GM13976 (cell line): ENCODE measurements at regions not wholly inside any gene's neighbourhood (a gene's known extent, or its start where the extent isn't known, plus 50 kb on each side); places are given as distances from the start of the nearest gene placed in this dataset.

Source experiments
- DNase-seq: peaks from one replicate; pipeline ENCODE4 v3.0.0; 2012; ENCODE audit warnings: low spot score
- CTCF ChIP-seq: IDR thresholded peaks from 2 replicates; pipeline ENCODE4 v1.5.1; 2012; ENCODE audit warnings: borderline replicate concordance, mild to moderate bottlenecking; ENCODE audit not compliant: insufficient read depth; ENCODE audit errors: extremely low read depth, missing control alignments, control extremely low read depth
- in situ Hi-C: fragments of 300-500 bp; cut with MboI; formaldehyde crosslinking; loops from one replicate; pipeline ENCODE4 v1.12.0; 2022; ENCODE audit warnings: low sequenced_read_pairs, mixed read lengths, inconsistent platforms; ENCODE audit not compliant: unreplicated experiment

GRCh38 chr16:51408357-51408756 lies 257.3 kb upstream of the SALL1 start:
- TF ChIP-seq CTCF: no peak
- no peak for DNase-seq
- in situ Hi-C loops: no loop called here

- in situ Hi-C loops: no loop called here
- no peak for TF ChIP-seq CTCF
- no peak for DNase-seq
Measured at GRCh38 chr16:51407921-51408320, 256.9 kb upstream of the SALL1 start.

- in situ Hi-C loops: no loop called here
- DNase-seq: no peak
- no peak for TF ChIP-seq CTCF
Measured at GRCh38 chr16:51407199-51407598, 256.1 kb upstream of the SALL1 start.

GRCh38 chr16:51405361-51405760 lies 254.3 kb upstream of the SALL1 start:
- no peak for DNase-seq
- in situ Hi-C loops: no loop called here
- TF ChIP-seq CTCF: no peak

- in situ Hi-C loops: no loop called here
- DNase-seq: no peak
- no peak for TF ChIP-seq CTCF
Measured at GRCh38 chr16:51404386-51404785, 253.3 kb upstream of the SALL1 start.

- in situ Hi-C loops: no loop called here
- no peak for TF ChIP-seq CTCF
- DNase-seq: no peak
Measured at GRCh38 chr16:51402785-51403184, 251.7 kb upstream of the SALL1 start.

- DNase-seq: no peak
- TF ChIP-seq CTCF: no peak
- in situ Hi-C loops: no loop called here
Measured at GRCh38 chr16:51402298-51402697, 251.2 kb upstream of the SALL1 start.
